T-helper 22 cell (primary cell): ENCODE measurements at regions not wholly inside any gene's neighbourhood (a gene's known extent, or its start where the extent isn't known, plus 50 kb on each side); places are given as distances from the start of the nearest gene placed in this dataset.

Source experiments
- DNase-seq: peaks from one replicate; pipeline ENCODE4 v3.0.0-alpha.2; 2020; ENCODE audit warnings: low read depth

- no peak for DNase-seq
Measured at GRCh38 chr4:57682275-57682674, 572.1 kb upstream of the IGFBP7 start.

DNA sequence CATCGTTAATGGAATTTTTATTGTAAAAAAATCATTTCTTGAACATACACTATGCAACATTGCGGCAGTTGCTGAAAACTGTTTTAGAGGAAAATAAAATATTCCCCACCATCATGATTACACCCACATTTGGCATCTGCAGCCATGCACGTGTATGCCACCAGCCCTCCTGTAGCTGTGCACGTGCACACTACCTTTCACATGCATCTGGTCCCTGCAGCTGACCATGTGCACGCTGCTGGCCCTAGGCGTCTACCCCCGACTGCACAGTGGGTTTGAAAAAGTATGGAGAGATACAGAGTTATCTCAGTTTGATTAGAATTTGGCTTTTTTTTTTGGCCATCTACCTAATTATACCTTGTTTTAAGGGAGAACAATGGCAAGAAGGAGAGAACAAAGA, 569.8 kb upstream of the IGFBP7 start:
- no peak for DNase-seq

DNA sequence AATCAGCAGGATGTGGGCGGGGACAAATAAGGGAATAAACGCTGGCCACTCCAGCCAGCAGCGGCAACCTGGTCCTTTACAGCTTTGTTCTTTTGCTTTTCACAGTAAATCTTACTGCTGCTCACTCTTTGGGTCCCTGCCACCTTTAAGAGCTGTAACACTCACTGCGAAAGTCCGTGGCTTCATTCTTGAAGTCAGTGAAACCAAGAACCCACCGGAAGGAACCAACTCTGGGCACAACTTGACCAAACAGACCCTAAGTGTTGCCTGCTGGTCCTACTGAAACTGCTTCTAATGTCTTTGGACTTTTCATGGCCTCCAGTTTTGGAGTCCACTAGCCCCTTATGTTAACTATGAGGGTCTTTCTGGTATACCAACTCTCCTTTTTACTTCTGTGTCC, 566.2 kb upstream of the IGFBP7 start:
- DNase-seq = no peak

DNA sequence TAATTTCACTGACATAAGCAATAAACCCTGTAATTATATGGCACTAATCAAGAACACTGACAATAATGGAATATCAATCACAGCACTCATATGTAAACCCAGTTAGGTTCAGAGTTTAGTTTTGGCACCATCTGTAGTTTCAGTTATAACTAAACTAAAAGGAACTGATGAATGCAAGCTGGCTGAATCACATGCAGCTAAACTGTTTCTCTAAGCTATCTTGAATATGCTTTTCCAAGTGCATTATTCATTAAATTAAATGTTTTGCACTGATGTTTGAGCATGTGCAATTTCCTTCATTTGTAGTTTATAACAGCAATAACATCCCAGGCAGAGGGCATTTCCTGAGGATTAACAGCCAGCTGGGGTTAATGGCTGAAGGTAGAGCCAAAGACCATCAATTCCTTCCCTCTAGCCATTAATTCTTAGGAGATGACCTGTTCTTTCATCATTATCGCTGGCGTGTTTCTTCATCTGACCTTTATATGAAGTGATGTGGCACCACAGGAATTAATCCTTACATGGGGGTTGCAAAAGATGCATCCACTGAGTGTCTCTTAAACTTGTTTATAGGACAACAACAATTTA, 562.8 kb upstream of the IGFBP7 start:
- DNase-seq = no peak

- DNase-seq = no peak
Measured at GRCh38 chr4:57668621-57669020, 558.4 kb upstream of the IGFBP7 start.

- DNase-seq = no peak
Measured at GRCh38 chr4:57665806-57666205, 555.6 kb upstream of the IGFBP7 start.

DNA sequence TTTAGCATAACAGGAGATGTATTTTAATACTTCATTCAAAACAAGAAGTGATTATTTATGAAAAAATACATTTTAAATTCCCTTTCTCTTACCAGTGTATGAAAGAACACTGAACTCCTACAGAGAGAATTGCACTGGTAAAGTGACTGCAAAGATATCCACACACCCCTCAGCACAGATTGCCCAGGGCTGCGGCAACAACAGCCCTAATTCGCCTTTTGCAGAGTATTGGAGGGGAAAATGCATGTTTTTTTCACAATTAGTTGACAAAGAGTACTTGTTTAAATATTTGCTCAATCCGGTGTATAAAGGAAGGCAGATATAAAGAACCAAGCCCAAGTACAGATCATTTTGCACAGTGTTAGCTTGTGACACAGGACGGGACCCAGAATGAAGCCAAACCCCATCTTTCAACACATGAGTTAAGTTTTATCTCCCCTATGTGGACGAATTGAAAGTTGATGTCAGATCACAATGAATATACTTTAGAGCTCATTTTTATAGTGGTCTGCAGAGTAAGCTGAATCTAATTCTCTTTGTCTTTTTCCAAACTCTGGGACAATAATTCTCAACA, 551.4 kb upstream of the IGFBP7 start:
- DNase-seq = no peak

DNA sequence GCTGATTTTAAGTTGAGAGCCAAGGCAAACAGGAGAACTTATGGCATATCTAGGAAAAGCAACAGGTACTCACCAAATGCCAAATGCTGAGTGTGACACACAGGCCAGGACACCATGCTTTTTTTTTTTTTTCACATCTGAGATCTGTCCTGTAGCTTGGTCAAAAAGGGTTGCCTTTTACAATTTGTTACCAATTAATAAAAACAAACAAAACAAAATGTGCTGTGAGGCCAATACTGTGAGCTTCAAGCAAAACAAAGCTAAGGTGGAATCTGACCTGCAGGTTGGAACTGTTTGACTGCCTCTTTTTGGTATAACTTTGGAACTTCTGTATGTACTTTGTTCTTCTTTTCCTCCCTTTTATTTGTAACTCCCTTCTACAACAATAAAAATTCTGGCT, 548.5 kb upstream of the IGFBP7 start:
- DNase-seq = no peak

- DNase-seq = no peak
Measured at GRCh38 chr4:57658188-57658587, 548.0 kb upstream of the IGFBP7 start.

DNA sequence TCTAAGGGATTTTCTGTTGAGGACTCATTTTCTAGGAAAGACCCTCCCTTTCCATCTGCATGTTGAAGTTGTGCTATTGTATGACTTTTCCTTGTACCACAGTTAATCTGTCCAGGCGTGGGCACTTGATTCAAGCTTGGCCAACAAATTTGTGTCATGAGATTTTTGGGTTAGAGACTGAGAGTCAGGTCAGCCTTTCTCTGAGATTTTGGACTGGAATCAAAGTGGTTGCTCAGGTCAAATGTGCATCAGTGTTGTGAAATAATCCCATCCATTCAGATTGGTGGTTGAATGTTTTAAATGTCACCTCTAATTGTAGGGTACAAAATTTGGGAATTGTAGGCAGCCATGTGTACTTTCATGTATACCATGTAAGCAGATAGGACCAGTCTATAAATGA, 545.2 kb upstream of the IGFBP7 start:
- no peak for DNase-seq

- no peak for DNase-seq
Measured at GRCh38 chr4:57652779-57653178, 542.6 kb upstream of the IGFBP7 start.

DNA sequence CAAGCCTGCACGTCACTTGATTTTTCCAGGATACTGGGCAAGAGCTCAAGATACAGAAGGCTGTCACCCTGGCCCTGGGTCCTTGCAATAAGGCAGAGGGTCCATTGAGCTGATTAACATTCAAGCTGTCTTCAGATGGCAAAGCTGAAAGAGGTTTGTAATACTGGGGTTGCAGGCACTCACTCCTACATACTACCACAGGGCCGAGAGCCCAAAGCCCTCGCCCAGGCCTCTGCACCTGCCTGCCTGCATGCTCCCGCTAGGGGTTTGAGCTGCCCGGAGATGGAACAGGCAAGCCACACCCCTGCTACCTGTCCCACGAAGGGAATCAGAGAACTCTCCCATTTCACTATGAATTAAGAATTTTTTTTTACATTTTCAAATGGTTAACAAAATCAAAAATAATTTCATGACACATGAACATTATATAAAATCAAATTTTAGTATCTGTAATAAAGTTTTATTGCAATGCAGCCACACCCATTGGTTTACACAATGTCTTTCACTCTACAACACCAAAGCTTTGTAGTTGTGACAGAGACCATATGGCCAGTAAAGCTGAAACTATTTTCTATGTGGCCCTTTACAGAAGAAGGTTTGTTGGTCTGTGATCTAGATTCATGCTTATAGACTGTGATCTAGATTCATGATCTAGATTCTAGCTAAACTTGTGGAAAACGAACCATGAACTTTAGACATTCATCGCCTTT, 530.4 kb upstream of the IGFBP7 start:
- DNase-seq = no peak

- no peak for DNase-seq
Measured at GRCh38 chr4:57639561-57640382, 529.6 kb upstream of the IGFBP7 start.

GRCh38 chr4:57635910-57636309, 525.7 kb upstream of the IGFBP7 start:
- DNase-seq = no peak

DNA sequence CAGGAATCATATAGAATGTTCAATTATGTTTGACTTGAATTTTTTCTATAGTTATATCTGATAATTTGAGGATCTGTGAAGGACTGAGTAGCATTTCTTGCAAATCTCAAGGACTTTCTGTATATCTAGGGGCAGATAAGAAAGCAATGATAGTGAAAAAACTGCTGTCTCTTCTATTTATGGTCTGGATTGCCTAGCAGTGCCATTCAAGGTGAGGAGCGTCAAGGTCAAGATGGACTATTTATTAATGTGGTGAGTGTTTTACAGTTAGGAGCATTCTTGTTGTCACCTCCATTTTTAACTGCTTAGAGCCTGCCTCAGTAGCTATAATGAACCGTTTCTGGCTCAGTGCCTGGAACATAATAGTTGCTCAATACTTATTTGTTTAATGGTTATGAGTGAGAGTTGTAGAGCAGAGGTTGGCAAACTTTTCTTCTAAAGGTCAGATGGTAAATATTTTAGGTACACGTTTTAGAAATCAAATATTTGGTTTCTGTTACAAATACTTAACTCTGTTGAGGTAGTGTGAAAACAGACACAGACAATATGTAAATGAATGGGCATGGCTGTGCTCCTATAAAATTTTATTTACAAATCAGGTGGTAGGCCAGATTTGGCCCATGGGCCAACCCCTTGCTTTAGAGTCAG, 523.2 kb upstream of the IGFBP7 start:
- no peak for DNase-seq

DNA sequence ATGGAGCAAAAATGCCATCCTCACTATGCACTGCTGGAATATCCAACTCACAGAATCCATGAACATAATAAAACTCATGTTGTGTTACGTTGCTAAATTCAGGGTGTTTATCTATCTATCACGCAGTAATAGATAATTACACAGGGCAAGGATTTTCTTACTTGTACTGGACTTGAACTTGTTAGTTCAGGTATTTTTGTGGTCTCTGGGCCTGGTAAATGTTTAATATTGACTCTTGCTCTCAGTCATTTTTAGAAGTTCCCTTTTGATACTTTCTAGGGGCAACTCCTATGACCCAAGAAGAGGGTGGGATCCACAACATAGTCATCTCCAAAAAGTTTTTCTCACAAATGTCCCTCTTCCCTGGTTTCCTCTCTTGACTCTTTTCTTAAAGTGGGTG, 522.4 kb upstream of the IGFBP7 start:
- no peak for DNase-seq

DNA sequence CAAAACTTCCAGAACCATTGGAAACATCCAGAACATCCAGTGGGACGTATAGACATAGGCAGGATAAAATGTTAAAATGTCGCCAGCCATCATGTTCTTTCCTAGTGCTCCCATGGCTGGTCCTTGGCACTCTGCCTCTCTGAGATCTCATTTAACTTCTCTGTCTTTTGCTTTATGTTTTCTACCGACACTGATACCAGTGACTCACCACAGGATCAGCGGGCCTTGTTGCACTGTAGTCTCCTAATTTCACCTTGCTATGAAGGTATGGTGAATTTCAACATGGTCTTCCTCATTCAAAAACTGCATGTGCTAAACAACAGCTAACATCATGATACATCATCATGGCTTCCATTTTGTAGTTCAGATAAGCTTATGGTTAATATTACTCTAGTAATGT, 521.0 kb upstream of the IGFBP7 start:
- DNase-seq = no peak

GRCh38 chr4:57628004-57628403, 517.8 kb upstream of the IGFBP7 start:
- no peak for DNase-seq

DNA sequence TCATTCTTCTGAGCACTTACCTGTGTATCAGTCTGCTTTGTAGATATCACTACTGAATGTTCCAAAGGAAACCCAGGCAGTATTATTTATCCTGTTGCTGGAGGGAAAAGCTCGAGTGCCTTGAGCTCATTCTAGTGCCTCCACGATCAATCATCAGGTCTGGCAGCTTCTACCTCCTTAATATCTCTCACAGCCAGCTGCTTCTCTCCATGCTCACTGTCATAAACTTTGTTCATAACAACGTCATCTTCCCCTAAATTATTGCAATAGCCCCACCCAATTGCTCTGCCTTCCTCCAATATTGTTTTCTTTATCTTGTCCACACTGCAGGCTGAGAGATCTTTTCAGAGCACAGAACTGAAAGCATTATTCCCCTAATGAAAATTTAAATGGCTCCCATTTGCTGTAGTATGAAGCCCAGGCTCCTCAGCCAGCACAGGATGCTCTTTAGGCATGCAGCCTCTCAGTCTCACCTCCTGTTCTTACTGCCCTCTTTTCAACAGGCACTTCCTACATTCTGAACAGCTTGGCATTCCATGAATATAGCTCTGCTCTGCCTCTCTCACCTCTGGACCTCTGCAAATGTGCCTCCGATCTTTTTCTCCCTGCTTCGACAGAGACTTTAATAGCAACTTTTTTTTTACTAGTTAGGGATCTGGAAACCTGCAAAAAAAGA, 504.2 kb upstream of the IGFBP7 start:
- DNase-seq = no peak

DNA sequence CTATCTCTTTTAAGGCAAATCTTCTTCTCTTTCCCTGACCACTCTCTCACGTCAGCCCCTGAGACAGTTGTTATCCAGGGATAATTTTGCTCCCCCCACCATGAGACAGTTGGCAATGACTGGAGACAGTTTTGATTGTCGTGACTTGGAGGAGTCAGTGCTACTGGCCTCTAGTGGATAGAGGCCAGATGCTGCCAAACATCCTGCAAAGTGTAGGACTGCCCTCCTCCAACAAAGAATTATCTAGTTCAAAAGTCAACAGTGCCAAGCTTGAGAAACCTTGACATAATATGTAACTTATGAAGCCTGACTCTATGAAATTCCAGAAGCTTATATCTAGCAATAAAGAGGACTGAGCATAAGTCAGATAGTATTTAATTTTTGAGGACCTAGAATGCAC, 502.1 kb upstream of the IGFBP7 start:
- no peak for DNase-seq

DNA sequence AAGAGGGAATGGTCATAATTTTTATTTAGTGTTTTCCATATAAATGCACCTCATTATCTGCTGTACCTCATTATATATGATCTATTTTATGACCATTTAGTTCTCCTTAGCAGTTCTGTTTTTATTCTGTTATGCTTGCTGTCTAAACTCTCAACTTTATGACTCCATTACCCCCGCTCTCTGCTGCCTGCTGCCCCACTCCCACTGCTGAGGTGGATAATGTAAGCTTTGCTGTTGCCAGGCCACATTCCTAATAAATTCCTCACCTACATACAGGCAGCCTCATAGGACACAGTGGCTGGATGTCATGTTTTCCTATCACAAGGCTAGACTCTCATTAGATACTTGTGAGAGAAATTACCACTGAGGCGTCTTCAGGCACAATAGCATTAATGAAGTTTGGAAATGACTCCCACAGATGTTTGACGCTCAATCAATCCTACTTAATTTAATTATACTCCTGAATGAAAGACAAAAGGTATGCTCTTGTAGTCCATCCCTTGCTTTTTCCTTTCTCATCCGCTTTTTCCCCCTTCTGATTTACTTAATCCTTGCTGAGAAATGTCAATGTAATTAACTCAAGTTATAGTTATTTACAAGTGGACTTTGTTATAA, 497.5 kb upstream of the IGFBP7 start:
- no peak for DNase-seq
